ENCODE measurements at regions not wholly inside any gene's neighbourhood (a gene's known extent, or its start where the extent isn't known, plus 50 kb on each side); places are given as distances from the start of the nearest gene placed in this dataset.

- no peak for TF ChIP-seq CTCF (IDR thresholded peaks at IDR 0.05; ENCODE audit: insufficient read depth, missing control alignments)
- DNase-seq (ENCODE audit: insufficient read length, low spot score) (no peak), FAIRE-seq (no peak)
Observed at GRCh38 chr12:23066095-23066494, 441.1 kb downstream of the ETNK1 start.

- DNase-seq (ENCODE audit: insufficient read length, low spot score) (no peak), FAIRE-seq (no peak)
- TF ChIP-seq CTCF (IDR thresholded peaks at IDR 0.05; ENCODE audit: insufficient read depth, missing control alignments): no peak
Observed at GRCh38 chr12:23083267-23083666, 458.3 kb downstream of the ETNK1 start.

- FAIRE-seq (no peak), DNase-seq (ENCODE audit: insufficient read length, low spot score) (no peak)
- no peak for TF ChIP-seq CTCF (IDR thresholded peaks at IDR 0.05; ENCODE audit: insufficient read depth, missing control alignments)
Observed at GRCh38 chr12:23084236-23084995, 459.4 kb downstream of the ETNK1 start.

GRCh38 chr12:23088594-23088993, 463.6 kb downstream of the ETNK1 start:
- no peak for TF ChIP-seq CTCF (IDR thresholded peaks at IDR 0.05; ENCODE audit: insufficient read depth, missing control alignments)
- FAIRE-seq (no peak), DNase-seq (ENCODE audit: insufficient read length, low spot score) (no peak)

GRCh38 chr12:23093488-23093887, 468.5 kb downstream of the ETNK1 start:
- FAIRE-seq: no peak

GRCh38 chr12:23096321-23096720, 471.4 kb downstream of the ETNK1 start:
- no peak for DNase-seq (ENCODE audit: insufficient read length, low spot score)
- no peak for FAIRE-seq
- TF ChIP-seq CTCF (IDR thresholded peaks at IDR 0.05; ENCODE audit: insufficient read depth, missing control alignments): no peak

More at GRCh38 chr12:23093488-23093887, 468.5 kb downstream of the ETNK1 start:
- TF ChIP-seq CTCF (IDR thresholded peaks at IDR 0.05; ENCODE audit: insufficient read depth, missing control alignments): no peak
- DNase-seq (ENCODE audit: insufficient read length, low spot score): no peak

GRCh38 chr12:23098110-23098509, 473.1 kb downstream of the ETNK1 start:
- FAIRE-seq: no peak
- no peak for DNase-seq (ENCODE audit: insufficient read length, low spot score)

More at GRCh38 chr12:23098110-23098509, 473.1 kb downstream of the ETNK1 start:
- no peak for TF ChIP-seq CTCF (IDR thresholded peaks at IDR 0.05; ENCODE audit: insufficient read depth, missing control alignments)
